Mesenteric fat pad (tissue), 1 donor: ENCODE measurements at regions not wholly inside any gene's neighbourhood (a gene's known extent, or its start where the extent isn't known, plus 50 kb on each side); places are given as distances from the start of the nearest gene placed in this dataset.

ENCODE experiments used
- DNase-seq: peaks from one replicate; pipeline ENCODE4 v3.0.0-alpha.2; 2020; ENCODE audit warnings: low spot score
- donor health status: DM: yes; HTN: yes; CAD: no.

DNA sequence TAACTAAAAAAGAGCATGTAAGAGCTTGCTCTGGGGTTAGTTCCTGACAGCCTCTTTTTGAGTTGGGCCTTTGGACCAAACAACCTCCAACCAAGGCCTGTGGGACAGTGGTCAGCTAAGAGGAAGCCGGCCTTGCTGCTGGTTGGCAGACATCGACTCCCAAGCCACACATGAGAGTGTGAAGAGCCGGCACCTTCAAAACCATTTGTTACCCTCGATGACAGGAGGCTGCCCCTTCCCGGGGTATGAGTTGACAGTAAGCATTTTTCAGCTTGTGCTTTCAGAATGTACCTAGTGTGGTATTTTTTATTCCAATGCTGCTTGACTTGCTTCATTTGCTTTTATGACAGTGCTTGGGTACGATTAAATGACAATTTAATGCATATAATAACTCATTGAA is 168.6 kb upstream of the IGFBP7 start:
- DNase-seq = no peak

DNA sequence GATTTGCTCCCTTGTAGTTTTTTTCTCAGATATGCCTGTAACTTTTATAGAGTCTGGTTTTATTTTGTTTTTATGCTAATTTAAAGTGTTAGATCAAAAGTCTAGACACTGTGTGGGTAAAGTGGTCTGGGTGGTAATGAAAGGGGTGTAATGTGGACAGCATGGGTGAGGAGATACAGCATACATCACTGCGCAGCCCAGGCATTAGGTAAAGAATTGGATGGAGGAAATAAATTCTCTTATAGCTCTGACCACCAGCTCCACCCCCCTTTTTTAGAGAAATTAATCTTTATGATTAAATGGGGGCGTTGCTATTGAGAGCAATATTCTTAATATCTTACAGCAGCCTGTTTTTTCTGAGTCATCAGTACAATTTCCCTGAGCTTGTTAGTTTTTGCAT is 163.9 kb upstream of the IGFBP7 start:
- DNase-seq = no peak

DNA sequence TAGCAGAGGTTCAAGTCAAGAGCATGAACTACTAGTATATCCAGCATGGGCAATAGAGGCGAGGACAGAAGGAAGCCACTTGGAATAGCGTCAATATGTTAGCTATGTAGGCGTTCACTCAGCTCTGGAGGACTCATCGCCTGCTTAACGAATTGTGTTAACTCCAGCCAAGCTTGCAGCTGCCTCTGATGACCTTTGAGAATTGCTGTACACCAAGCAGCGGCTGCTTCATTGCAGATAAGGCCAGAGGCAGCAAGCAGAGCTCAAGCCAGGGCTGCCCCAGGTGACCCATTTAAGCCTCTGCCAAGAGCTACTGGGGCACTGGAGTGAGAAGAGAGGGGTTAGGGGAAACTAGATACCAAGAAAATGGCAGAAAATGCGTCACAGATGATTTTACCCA is 160.2 kb upstream of the IGFBP7 start:
- DNase-seq = no peak

DNA sequence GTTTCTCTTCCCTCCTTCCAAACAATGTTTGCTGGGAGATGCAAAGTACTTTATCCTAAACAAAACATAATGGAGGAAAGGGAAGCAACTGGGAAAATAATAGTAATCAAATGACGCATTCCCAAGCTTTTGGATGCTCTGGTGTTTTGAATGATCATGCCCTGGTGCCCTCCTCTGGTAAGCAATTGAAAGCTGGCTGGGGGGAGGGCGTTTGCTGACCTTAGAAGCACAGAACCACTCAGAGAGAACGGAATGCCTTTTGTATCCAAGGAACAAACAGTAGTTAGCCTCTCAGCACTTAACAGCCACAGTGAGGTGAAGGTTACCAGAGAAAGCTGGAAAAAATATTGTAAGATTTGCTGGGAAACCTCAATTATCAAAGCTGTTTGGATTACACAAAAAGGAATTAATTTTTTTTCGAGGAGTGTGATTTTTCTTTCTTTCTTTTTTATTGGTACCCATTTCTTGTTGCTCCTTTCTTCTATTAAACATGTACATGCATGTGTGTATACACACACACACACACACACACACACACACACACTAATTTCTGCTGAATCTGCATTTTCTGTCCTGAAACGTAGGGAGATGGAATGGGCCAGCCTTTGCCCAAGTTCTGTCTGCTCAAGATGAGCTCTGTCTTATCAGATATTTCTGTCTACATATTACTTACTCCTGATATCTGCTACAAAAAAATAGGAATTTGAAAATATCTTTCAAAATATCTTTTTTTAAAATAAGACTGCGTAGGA is 155.8 kb upstream of the IGFBP7 start:
- DNase-seq = no peak

DNA sequence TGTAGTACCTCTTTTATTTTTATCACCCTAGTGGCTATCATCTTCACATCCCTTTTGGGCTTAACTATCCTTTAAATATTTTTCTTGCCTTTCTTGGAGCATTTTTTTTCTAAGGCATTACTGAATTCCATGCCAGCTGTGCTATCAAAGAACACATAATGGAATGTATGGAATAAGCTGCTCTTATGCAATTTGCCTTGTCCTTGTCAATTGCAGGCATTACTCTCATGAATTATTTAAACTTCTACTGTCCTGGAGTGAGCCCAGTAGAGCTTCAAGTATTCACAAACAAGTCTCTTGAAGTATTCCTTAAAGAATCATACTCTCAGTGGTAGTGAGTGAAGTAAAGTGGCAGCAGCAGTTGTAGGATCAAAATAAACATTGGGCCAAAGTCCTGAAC is 144.6 kb upstream of the IGFBP7 start:
- DNase-seq = no peak

DNA sequence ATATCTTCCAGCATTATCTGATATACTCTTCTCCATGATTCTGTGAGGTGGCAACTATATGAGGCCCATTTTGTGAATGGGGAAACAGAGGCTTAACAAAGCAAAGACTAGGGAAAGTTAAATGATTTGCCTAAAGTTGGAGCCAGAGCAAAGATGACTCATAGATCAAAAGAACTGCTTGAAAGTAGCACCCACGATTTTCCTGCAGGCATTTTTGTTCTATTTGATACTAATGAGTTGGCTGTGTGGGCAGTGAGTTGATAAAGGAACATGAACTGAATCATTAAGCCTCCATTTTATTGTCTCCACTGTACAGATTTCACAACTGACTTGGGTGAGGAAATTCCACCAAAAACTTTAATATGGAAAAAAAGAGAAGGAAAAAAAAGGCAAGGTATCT is 138.9 kb upstream of the IGFBP7 start:
- DNase-seq = no peak

DNA sequence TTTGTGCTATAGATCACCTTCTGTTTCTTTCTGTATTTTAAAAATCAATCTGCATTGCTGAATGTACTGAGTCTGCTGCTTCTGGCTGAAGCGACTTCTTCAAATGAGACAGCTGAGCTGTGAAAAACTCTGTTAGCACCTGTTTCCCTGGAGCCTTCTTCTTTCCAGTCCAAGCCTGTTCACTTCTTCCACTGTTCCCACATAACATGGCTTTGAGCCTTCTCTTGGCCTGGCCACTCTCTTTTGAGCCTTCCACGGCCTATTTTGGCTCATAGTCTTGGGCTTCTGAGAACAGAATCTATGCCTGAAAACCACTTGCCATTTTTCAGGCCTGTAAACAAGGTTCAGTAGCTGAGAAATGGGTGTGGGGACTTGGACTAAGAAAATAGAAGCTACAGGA is 132.9 kb upstream of the IGFBP7 start:
- DNase-seq = no peak

DNA sequence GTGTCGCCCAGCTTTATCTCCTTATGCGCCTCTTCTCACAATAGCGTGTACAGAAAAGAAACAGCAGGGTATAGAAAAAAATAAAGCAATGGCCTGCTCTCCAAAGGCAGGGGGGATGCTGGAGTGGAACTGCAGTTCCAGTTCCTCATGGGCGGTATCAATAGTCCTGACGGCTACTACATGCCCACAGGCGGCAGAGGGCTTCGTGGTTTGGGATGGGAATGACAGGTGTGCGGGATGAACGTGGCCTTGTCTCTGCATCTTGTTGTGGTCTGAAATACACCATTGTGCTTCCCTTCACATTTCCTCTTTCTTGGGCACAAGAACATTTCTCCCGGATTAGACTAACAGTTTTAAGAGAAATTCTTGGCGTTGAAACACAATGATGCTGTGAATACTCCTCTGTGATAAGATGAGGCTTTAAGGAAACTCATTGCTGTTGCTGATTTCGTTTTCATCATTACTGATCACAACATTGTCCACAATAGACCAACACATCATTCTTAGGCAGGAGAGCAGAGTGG is 124.1 kb upstream of the IGFBP7 start:
- no peak for DNase-seq

DNA sequence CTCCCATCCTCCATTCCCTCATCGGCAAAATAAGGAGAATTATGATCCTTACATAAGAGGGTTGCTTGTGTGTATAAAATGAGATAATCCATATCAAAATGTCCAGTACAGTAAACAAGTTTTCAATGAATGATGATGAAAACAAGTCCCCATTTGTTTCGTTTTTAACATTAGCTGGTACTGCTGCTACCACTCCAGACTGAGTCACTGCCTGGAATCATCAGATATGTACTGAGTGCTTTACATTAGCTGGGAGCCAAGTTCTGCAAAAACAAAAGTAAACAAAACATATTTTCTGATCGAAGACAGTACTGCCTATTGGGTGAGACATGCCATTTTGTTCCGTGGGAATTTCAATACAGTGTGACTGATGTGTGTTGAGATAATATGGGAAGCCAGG is 123.2 kb upstream of the IGFBP7 start:
- DNase-seq = no peak

DNA sequence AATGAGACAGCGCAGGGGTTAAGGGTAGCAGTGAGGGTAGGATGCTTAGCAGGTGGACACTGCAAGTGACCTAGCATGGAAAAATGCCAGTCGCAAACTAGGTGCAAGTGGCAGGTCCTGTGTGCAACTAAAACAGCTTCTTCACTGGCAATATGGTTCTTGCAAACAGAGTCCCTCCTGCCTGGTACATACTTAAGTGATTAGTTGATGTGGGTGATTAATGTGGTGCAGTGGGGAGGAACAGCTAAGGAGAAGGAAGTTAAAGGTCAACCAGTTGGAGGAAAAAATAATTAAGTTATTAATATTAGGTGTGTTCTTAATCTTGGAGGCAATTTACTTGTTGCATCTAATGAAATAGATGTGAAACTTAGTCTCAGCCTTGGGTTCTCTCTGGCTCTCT is 121.6 kb upstream of the IGFBP7 start:
- no peak for DNase-seq

DNA sequence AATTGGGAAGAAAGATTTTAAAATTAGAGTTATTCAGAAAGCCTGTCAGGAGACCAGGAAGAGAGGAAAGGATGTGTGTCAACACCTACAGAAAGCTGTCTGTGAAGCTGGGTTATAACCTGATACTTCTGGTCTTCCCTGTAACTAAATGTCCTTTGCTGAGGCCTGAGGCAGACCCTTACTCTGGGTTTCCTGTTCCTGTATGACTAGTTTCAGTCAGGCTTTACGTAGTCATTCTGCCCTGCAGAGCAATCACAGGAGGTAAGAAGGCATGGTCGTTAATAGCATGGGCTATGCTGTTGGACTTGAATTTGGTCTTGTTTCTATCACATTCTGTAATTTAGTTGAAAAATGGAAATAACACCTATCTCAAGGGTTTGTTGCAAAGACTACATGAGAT is 110.5 kb upstream of the IGFBP7 start:
- DNase-seq = no peak

DNA sequence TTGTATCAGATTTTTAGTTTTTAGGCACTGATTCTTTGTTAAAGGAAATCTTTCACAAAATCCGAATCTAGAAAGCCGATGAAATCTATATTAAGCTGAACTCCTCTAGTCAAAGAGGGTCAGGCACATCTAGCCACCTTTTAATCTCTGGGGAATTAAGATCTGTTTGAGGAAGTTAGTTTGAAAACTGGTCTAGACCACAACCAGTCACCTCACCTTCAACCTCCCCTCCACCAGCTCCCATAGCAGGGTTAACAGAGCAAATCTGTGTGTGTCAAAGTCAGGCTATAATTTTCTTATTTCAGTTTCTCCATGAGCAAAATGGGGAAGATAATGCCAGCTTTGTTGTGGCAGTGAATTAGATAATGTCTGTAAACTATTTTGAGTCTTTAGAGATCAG is 110.0 kb upstream of the IGFBP7 start:
- DNase-seq = no peak

DNA sequence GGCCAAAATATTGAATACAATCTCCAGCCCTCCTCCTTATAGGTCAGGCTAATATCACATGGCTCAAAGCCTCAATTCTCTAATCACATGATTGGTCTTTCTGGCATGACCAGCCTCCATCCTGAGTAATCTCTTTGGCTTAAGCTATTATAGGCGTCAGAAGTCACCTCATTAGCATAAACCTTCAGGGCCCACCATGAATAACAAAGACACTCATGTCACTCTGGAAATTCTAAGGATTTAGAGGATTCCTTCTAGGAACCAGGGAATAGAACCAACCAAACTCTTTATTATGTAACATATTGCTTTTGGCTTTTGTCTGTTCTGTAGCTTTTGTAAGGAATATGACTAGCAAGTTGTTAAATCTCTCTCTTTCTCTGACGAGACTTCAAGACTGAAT is 109.2 kb upstream of the IGFBP7 start:
- no peak for DNase-seq

DNA sequence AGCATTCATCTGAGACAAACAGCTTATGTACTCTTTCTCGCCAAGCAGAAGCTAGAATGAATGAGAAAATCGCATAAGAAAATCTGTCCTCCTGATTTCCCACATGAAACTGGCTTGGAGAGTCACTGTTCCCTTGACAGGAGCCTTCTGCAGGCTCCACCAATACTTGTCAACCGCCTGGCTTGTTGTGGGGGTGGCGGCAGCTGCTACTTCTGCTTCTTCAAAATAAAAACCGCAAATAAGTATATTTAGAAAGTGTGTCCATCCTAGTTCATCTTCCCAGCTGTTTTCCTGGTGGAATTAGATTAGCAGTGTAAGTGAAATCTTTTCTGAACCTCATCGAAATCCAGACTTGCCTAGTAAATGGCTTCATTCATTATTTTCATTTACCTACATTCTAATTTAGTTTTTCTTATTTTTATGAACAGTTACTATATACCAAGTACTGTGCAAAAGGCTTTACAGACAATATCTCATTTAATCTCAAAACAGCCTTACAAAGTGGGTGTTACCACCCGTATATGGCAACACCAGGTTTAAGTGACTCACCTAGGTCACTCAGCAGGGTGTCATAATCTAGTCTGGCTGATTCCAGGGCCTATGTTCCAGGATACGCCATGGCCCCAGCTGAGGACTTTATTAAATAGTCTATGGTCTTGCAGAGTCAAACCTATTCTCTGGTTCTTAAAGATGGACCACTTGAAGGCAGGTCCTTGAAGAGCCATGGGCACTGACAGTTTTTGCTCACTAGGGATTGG is 104.6 kb upstream of the IGFBP7 start:
- no peak for DNase-seq

DNA sequence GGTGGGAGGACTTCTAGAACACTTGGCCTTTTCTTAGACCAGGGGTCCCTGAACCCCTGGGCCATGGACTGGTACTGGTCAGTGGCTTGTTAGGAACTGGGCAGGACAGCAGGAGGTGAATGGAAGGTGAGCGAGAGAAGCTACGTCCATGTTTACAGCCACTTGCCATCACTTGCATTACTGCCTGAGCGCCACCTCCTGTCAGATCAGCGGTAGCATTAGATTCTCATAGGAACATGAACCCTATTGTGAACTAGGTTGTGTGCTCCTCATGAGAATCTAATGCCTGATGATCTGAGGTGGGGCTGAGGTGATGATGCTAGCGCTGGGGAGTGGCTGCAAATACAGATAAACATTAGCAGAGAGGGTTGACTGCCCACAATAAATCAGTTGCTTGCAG is 100.9 kb upstream of the IGFBP7 start:
- no peak for DNase-seq

DNA sequence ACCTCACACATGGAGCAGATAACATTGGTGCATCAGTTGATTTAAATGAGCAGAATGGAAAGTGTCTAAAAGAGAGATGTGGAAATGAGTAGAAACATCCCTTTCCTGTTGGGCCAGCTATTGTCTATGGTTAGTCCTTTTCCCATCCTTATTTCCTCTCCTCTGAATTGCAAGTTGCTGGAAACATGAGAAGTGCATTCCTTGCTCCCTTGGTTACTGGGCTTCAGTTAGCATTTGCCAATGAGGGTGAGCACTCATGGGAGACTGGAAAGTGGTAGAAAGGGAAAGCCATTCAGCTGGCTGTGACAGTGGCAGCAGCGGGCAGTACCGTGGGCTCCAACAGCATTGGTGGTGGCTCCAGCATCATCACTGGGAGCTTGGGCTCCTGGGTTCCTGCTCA is 96.0 kb upstream of the IGFBP7 start:
- no peak for DNase-seq

DNA sequence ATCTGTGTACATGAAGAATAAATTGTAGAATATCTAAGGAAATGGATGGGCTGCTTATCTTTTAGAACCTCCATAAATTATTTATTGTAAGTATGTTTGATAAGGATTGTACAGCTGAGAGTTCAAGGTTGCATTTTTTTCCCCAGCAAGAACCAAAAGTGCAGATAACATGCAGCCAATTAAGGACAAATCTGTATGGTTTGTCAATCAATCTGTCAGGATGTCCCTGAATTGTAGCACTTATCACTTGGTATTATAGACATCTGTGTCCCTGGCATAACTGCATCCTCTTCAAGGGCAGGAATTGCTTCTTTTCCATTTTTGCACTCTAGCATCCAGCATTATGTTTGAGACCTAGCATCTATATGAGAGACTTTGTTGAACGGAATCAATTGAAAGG is 95.4 kb upstream of the IGFBP7 start:
- DNase-seq = no peak

DNA sequence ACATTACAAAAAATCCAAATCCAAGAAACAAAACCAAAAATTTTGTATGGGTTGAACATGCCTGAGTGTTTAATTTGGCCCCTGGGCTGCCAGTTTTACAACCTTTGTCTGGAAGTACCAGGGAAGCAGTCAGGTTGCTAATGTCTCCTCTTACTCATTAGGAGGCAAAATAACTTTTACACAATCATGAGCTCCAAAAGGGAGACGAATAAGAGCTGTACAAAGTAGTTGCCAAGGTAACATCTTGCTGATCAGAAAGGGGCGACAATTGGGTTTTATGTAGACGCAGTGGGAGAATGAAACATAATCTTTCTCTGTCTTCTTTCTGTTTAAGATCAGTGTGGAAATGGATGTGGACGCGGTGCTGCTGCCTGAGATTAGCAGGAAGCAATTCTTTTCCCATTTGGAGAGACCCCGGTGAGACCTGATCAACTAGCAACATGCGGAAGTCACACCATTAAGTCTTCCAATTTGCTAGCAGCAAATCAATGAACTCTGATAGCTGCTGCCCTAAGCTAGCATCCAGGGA is 90.7 kb upstream of the IGFBP7 start:
- DNase-seq = no peak

DNA sequence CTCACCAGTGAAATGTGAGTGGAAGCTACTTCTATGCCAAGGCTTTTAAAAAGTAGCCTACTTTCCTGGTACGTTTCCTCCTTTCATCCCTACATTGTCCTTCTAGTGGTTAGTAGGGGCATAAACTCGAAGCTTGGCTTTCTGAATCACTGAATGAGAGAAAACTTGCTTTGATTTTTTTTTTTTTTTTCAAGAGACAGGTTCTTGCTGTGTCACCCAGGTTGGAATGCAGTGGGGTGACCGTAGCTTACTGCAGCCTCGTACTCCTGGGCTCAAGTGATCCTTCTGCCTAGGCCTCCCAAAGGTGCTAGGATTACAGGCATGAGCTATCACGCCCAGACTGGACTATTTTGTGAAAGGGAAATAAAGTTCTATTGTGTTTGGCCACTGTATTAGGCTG is 89.1 kb upstream of the IGFBP7 start:
- no peak for DNase-seq

DNA sequence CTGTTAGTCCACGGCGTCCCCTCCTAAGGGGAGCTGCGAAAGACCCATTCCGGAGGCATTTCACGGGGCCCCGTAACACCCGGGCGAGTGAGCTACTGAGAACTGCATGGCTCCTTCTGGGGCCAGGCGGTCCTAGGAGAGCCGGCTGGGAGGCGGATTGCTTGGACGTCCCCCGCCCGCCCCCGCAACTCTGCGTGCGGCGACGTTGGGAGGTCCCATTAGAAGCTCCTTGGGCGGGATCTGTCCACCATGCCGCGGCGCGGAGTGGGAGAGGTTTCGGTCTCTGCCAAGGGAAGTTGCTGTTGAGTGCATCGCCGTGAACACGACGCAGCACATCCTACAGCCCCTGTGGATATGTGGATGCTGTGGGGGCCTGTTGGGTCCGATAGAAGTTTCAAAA is 85.4 kb upstream of the IGFBP7 start:
- DNase-seq = no peak

DNA sequence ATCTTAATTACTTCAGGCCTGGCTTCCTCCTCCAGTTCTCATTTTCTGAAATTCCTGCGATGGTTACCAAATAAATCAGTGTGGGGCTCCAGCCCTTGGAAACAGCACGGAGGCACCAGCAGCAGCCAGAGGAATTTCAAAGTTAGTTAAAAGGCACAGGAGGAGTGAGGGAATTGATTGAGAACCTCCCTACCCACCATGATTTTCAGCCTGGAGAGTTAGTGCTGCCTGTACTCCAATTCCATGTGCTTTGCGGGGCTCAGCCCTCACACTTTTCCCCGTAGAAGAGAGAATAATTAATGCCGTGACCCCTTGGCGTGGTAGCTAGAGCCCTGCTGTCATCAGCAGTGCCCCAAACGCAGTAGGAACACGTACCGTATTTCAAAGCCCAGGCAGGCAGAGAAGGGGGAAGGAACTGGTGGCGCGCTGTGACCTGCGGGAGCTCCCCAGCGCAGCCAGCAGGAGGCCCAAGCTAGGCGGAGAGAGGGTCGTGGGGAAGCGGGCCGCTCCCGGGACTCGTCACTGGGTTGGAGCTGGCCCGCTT is 84.0 kb upstream of the IGFBP7 start:
- DNase-seq = no peak

DNA sequence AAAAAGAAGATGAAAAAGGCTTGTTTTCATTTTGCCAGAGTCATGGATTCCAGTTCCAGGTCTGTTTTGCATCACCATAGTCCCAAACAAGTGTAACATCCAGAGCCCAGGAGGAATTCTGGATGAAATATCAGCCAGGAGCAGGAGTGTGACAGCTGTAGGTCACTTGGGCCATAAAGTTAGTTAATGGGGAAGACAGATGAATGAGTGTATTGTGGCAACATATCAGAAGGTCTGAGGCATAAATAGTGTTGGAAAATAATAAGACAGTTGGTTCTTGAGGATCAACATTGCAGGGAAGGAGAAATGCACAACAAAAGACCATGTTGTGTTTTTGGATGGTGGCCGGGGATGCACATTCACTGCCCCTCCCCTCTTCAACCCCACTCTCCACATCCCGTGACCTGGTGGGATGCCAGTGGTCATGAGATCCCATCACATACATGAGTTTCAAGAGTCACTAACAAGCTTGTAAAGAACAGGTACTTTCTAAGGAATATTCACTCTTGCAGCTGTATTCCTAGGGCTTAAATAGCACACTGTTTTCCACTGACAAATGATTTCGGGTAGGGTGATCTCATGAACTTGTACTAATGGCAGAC is 83.1 kb upstream of the IGFBP7 start:
- no peak for DNase-seq
